DOHH2 (cell line): ENCODE measurements at regions not wholly inside any gene's neighbourhood (a gene's known extent, or its start where the extent isn't known, plus 50 kb on each side); places are given as distances from the start of the nearest gene placed in this dataset.

Experiments
- CTCF ChIP-seq: fragments of 200-600 bp; sonication (generic); IDR thresholded peaks from one replicate; pipeline ENCODE4 v1.5.1; 2014; ENCODE audit warnings: antibody characterized with exemption, mild to moderate bottlenecking, low read depth, low read length; ENCODE audit not compliant: poor library complexity, severe bottlenecking
- EZH2phosphoT487 ChIP-seq: fragments of 200-600 bp; sonication (generic); IDR thresholded peaks from 2 replicates; pipeline ENCODE4 v1.6.1; 2017; ENCODE audit warnings: borderline replicate concordance, mild to moderate bottlenecking, antibody characterized with exemption, low read length, moderate library complexity, mixed read lengths

- no peak for TF ChIP-seq CTCF
- no peak for TF ChIP-seq EZH2phosphoT487
Measured at GRCh38 chr14:40487824-40488223, 1055.6 kb upstream of the FBXO33 start.
